Thoracic aorta (tissue), 2 donors: ENCODE measurements at regions not wholly inside any gene's neighbourhood (a gene's known extent, or its start where the extent isn't known, plus 50 kb on each side); places are given as distances from the start of the nearest gene placed in this dataset.

Experiments
- ATAC-seq: fragments of 150-250 bp; one replicate; pipeline ENCODE4 v1.8.0; 2017; ENCODE audit warnings: low read depth; ENCODE audit not compliant: insufficient number of reproducible peaks, low FRiP score
- DNase-seq: peaks from one replicate; pipeline ENCODE4 v3.0.0-alpha.2; 2020; ENCODE audit warnings: low spot score
- H3K27ac ChIP-seq, 2 donors: fragments of 200-600 bp; sonication (generic); 1 replicate in 1 of 2; 2 replicates in 1 of 2; pipeline ENCODE4 v1.5.1; 2016; ENCODE audit warnings: mild to moderate bottlenecking in 2 of 2, moderate library complexity in 2 of 2
- H3K27me3 ChIP-seq: fragments of 200-600 bp; sonication (generic); replicated peaks from 2 replicates; pipeline ENCODE4 v1.6.0; 2016; ENCODE audit warnings: mild to moderate bottlenecking; ENCODE audit not compliant: insufficient read depth
- H3K36me3 ChIP-seq: fragments of 200-600 bp; sonication (generic); one replicate; pipeline ENCODE4 v1.5.1; 2016
- H3K4me1 ChIP-seq, 2 donors: fragments of 200-600 bp; sonication (generic); 1 replicate in 1 of 2; 2 replicates in 1 of 2; pipeline versions ENCODE4 v1.5.1 to v1.6.0; 2016; ENCODE audit warnings: low read depth in 2 of 2, mild to moderate bottlenecking in 1 of 2; ENCODE audit not compliant: control insufficient read depth in 1 of 2
- H3K4me3 ChIP-seq: fragments of 200-600 bp; sonication (generic); 2 replicates; pipeline ENCODE4 v1.5.1; 2016; ENCODE audit warnings: mild to moderate bottlenecking
- H3K9me3 ChIP-seq: fragments of 200-600 bp; sonication (generic); 2 replicates; pipeline ENCODE4 v1.5.1; 2016
- CTCF ChIP-seq: fragments of 200-600 bp; sonication (generic); IDR thresholded peaks from one replicate; pipeline ENCODE4 v1.5.1; 2019; ENCODE audit warnings: antibody characterized with exemption

- Histone ChIP-seq H3K4me1 (no peaks in the 10 kb centered on the region), H3K9me3 (no peaks in the 10 kb centered on the region), H3K36me3 (no peaks in the 10 kb centered on the region), H3K4me3 (no peak overlapping the region), H3K27me3 (no peaks in the 10 kb centered on the region), H3K27ac (no peak overlapping the region)
- DNase-seq, result no peak
- no peak for ATAC-seq
- TF ChIP-seq CTCF, result no peak
Observed at GRCh38 chr1:188988589-188988988, 1489.1 kb downstream of the BRINP3 start.

GRCh38 chr1:188991221-188991930 lies 1486.3 kb downstream of the BRINP3 start:
- Histone ChIP-seq H3K27ac (no peak overlapping the region), H3K27me3 (no peaks in the 10 kb centered on the region), H3K4me3 (no peak overlapping the region), H3K9me3 (no peaks in the 10 kb centered on the region), H3K36me3 (no peaks in the 10 kb centered on the region), H3K4me1 (no peaks in the 10 kb centered on the region)
- no peak for TF ChIP-seq CTCF
- no peak for ATAC-seq
- no peak for DNase-seq

- H3K36me3 ChIP-seq, result no peaks in the 10 kb centered on the region
- no peaks in the 10 kb centered on the region for H3K4me1 ChIP-seq
- H3K27me3 ChIP-seq, result no peaks in the 10 kb centered on the region
- ATAC-seq (no peak), DNase-seq (no peak)
- no peak overlapping the region for H3K27ac ChIP-seq
- no peak for TF ChIP-seq CTCF
- H3K9me3 ChIP-seq, result no peaks in the 10 kb centered on the region
- no peak overlapping the region for H3K4me3 ChIP-seq
Observed at GRCh38 chr1:189007824-189008223, 1469.8 kb downstream of the BRINP3 start.

- no peaks in the 10 kb centered on the region for H3K9me3 ChIP-seq
- TF ChIP-seq CTCF, result no peak
- no peak overlapping the region for H3K4me3 ChIP-seq
- H3K27ac ChIP-seq, result no peak overlapping the region
- H3K36me3 ChIP-seq, result no peaks in the 10 kb centered on the region
- H3K27me3 ChIP-seq, result no peaks in the 10 kb centered on the region
- ATAC-seq, result no peak
- DNase-seq, result no peak
- H3K4me1 ChIP-seq, result no peaks in the 10 kb centered on the region
Observed at GRCh38 chr1:189021577-189021976, 1456.1 kb downstream of the BRINP3 start.

GRCh38 chr1:189022015-189022414 lies 1455.6 kb downstream of the BRINP3 start:
- Histone ChIP-seq H3K4me1 (no peaks in the 10 kb centered on the region), H3K9me3 (no peaks in the 10 kb centered on the region), H3K27me3 (no peaks in the 10 kb centered on the region), H3K27ac (no peak overlapping the region), H3K4me3 (no peak overlapping the region), H3K36me3 (no peaks in the 10 kb centered on the region)
- TF ChIP-seq CTCF, result no peak
- DNase-seq (no peak), ATAC-seq (no peak)
